ENCODE measurements at regions not wholly inside any gene's neighbourhood (a gene's known extent, or its start where the extent isn't known, plus 50 kb on each side); places are given as distances from the start of the nearest gene placed in this dataset.
"Not testable (repeated sequence)": the region's sequence is repeated elsewhere in the genome, so short reads cannot be mapped to it uniquely, and the experiment has no call there.

DNA sequence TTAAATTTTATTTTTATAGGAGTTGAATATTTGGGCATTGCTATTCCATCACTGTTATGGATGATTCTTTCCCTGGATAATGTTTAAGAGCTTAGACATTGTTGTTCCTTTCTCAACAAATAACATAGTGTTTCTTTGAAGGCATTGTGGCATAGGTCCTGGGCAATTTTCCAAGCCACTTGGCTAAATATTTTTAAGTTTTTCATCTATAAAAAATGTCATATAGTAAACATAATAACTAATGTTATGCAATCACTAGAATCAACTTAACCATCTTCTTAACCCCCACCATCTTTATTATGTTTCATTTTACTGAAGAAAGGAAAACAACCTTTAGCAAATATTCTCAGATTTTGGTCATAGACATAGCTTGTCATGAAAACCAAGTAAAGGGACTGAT lies 600.6 kb upstream of the LMO3 start:
- DNase-seq: no peak

DNA sequence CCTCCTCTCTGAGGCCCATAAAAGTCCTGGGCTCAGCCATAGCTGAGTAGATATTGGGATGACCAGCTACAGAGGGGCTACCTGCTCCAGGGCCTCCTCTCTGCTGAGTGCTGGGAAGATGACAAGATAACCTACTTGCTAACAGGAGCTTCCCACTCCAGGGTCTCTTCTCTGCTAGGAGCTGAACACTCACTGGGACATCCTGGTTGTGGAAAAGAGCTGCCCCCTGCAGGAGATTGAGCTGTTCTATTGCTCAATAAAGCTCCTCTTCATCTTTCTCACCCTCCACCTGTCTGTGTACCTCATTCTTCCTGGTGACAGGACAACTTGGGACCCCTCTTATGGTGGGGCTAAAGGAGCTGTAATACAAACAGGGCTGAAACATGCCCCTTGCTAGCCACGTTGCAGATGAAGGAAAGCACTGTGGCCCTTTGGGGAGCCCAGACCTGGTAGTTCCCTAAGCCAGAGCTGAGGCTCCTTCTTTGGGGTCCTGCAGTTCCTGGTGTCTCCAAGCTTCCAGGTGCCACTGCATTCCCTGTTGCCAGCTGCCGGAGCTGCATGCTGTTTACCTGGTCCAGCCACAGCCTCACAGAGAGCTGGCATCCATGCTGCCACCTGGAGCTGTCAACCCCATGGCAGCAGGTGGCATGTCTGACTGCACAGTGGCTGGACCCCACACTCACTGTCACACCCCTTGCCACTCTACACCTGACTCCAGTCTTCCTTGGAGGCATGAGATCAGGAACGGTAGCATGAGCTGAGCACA lies 598.5 kb upstream of the LMO3 start:
- no peak for DNase-seq

DNA sequence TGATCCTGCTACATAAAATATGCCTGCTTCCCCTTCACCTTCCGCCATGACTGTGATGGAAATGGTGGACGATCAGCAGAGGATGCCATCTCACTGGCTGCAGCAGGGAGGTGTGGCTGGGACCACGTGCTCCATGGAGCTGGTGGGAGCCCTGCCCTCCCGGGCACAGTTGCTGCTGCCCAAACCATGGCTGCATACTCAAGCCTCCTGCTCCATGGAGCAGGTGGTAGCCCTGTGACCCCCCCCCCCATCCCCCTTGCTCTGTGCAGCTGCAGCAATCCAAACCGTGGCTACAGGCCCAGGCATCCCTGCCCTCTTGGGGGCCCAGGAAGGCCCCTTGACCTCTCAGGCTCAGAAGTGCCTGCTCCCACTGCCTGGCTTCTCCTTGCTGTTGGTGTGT lies 597.5 kb upstream of the LMO3 start:
- DNase-seq: no peak

DNA sequence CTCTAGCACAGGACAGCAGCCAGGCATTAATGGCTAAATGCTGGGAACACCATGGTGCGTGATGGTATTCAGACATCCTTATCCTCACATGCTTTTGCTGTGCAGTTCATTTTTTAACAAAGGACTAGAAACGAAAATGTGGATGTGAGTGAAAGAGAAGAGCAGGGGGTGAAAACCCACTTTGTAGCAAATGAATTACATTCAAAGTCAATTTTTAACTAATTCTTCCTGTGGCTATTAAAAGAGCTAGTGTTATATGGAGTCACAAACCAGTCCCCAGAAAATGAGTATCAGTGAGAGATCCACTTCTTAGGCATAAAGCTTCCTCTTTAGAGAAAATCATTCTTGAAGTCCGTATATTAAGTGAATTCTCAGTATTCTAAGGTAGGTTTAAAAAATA lies 592.0 kb upstream of the LMO3 start:
- no peak for DNase-seq

- no peak for DNase-seq
These were observed 586.8 kb upstream of the LMO3 start for GRCh38 chr12:17192721-17193120.

- no peak for DNase-seq
These were observed 563.9 kb upstream of the LMO3 start for GRCh38 chr12:17169726-17170471.

DNA sequence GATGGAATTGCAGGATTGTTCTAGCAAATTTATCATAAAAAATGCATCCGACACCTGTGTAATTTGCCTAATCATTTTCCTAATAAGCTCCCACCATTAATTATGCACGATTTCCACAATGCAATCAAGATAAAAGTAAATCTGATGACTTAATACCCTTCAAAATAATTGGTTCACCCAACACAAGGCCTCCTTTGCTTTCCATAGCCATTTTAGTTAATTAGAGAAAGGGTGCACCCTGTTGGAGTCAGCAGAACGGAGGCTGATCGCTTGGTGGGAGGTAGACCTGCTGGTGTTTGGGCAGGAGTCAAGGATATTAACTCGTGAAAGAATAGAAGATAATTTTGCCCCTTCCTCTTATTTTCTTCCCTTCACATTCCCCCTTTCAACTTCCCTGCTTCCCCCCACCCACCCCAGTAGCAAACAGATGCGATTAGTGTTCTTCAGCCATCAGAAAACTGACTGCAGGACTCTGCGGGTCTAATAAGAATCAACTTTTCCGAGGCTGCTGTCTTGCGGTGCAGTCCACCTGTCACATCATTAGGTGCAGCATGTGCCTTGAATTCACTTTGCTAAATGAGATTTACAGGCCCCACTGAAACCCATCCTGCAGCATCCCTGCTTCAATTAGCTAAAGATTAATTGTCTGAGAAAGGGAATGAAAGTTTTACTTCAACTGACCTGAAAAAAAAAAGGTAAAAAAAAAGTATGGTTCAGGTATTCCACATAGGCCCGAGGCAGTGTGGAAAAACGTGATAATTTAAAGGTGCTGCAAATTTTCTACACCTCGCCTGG lies 553.7 kb upstream of the LMO3 start:
- peak in 1 of 2 experiments; percentile 3 for DNase-seq

- DNase-seq: no peak
These were observed 552.2 kb upstream of the LMO3 start for GRCh38 chr12:17158201-17158600.

DNA sequence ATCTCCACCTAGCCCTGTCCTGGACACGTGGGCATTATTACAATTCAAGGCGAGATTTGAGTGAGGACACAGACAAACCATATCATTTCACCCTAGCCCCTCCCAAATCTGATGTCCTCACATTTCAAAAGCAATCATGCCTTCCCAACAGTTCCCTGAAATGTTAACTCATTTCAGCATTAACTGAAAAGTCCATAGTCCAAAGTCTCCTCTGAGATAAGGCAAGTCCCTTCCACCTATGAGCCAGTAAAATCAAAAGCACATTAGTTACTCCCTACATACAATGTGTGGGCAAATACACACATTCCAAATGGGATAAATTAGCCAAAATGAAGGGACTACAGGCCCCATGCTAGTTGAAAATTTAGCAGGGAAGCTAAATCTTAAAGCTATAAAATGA lies 546.0 kb upstream of the LMO3 start:
- DNase-seq: no peak

DNA sequence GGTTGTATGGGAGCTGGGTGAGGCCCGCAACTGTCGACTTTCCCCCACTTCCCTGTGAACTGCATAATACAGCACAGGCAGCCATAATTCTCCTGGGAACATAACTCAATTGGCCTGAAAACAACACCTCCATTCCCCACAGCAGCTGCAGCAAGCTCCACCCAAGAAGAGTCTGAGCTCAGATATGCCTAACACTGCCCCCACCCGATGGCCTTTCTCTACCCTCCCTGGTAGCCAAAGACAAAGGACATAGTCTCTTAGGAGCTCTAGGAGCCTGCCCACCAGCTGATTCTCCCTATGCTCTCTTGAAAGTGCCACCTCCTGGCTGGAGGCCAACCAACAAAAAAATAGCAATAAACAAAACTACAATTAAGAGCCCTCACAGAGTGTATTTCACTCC lies 542.7 kb upstream of the LMO3 start:
- DNase-seq: no peak

GRCh38 chr12:17142856-17143255 lies 536.9 kb upstream of the LMO3 start:
- DNase-seq: no peak

DNA sequence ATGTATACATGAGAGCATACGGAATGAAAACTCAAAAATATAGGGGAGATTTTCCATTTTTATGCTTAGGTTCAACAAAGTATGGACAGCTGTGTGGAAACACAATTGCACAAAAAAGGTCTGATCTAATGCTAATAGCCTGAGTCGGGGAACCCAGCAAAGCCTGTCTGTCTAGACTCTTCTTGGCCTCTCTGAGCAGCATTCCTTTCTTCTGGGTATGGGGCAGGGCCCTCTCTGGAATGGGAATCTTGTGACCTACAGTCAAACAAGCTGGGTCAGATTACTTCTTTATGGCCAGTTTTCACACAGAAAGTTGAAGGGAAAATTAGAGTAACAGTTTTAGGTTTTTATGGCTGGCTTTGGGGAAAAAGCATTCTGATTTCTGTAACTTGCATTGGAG lies 534.0 kb upstream of the LMO3 start:
- no peak for DNase-seq

DNA sequence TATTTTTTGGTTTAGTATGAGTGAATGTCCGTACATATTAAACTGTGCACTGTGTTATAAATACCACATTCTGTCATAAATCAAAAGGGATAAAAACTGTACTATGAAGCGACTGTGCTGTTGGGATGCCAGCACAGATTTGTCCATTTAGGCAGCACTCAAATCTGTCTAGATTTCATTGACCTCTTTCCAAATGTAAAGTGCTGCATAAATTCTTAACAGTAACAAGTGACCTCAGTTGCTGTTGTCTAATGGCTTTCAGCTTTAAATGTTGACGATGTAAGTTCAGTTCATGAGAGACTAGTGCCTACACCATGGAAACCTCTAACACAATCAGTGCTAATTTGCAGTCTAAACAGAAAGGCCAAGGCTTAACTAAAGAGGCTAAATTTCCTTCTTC lies 531.4 kb upstream of the LMO3 start:
- DNase-seq: no peak

GRCh38 chr12:17134315-17134714 lies 528.4 kb upstream of the LMO3 start:
- no peak for DNase-seq

GRCh38 chr12:17132336-17132735 lies 526.4 kb upstream of the LMO3 start:
- DNase-seq: no peak

- not testable (repeated sequence) for DNase-seq
These were observed 510.6 kb upstream of the LMO3 start for GRCh38 chr12:17116538-17116937.

DNA sequence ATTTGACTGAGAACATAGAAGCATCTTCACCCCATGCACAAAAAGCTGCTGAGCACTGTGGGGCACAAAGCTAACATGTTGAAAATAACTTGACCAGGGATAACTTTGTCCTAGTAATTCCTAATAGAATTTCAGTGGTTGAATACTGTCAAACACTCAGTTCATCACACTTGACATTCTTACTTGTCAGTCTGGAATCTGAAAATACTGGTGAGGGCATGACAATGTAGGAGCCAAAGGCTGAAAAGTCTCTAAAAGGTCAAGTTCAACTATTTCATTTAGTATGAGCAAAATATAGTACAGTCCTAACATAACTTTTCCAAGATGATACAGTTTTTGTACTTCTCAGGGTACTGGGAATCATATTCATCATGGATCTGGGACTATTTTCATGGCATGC lies 504.4 kb upstream of the LMO3 start:
- peak; percentile 36 to 56 for DNase-seq

DNA sequence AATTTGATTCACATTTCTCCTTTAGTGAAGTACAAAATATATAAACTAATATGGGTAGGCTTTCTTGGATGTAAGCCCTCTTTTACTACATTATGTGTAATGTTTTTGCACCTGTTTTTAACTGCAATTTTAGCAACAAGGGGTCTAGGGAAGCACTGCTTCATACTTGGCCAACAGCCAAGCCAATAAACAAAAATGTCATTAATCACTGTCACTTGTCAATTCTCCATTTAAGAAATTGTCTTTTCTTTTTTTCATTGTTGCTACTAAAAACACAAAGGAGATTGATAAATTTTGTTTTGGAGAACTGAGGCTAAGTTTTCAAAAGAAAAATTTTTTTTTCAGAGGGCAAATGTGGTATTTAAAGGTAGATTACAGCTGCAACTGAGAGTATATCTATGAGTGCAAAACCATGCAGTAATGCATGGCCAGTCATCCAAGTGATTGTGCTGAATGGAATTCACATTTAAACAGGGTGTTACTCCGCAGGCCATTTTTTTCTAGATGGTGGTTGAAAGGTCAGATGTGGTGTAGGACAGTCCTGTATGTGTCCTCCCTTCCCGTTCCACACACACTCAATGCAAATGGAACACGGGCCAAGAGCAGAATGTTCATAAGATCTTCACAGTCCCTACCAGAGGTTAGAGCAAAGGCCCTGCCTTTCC lies 503.0 kb upstream of the LMO3 start:
- peak; percentile 66 to 84 for DNase-seq

DNA sequence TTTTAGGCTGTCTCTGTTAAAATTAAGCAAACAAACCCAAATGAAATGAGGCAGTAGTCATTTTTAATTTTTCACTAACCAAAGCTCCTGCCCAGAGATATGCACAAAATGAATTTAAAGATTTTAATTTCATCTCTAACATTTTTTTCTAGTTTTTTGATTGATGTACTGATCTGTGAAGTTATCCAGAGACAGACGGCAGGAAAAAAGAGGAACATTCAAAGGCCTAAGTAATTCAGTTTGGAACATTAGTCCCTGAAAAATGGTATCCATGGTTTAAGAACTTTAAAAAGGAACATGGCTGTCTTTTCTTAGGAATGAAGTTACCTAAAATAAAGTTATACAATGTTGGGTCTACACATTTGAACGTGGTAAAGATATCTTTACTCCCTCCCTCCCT lies 498.8 kb upstream of the LMO3 start:
- DNase-seq: no peak

- no peak for DNase-seq
These were observed 491.7 kb upstream of the LMO3 start for GRCh38 chr12:17097674-17098073.

GRCh38 chr12:17084831-17085230 lies 478.9 kb upstream of the LMO3 start:
- DNase-seq: no peak

DNA sequence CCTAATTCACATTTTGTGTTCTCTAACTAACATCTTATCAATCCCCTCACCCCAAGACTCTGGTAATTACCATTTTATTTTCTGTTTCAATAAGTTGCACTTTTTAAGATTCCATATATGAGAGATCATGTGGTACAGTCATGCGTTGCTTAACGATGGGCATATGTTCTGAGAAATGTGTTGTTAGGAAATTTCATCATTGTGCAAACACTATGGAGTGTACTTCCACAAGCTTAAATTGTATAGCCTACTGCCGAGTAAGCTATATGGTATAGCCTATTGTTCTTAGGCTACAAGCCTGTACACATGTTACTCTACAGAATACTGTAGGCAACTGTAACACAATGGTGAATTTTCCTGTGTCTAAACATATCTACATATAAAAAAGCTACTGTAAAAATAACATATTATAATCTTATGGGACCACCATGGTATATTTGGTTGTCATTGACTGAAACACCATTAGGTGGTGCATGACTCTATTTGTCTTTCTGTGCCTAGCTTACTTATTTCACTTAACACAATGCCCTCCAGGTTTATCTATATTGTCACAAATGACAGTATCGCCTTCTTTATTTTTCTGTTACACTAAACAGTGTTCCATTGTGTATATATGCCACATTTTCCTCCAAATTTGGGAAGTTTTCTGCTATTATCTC lies 473.4 kb upstream of the LMO3 start:
- DNase-seq: no peak

GRCh38 chr12:17077594-17077993 lies 471.6 kb upstream of the LMO3 start:
- DNase-seq: no peak

All from NCI-H446 (cell line).